WTC11 (cell line): ENCODE measurements at regions not wholly inside any gene's neighbourhood (a gene's known extent, or its start where the extent isn't known, plus 50 kb on each side); places are given as distances from the start of the nearest gene placed in this dataset.

Experiments
- ATAC-seq: fragments of 200-7000 bp; cut with Tn5 transposase; 2 replicates; pipeline ENCODE4 v1.10.0; 2021; ENCODE audit warnings: mild to moderate bottlenecking, moderate library complexity
- CTCF ChIA-PET: fragments of 300-600 bp; sonication (Branson Sonifier 250); formaldehyde crosslinking; loops from one replicate; lab custom pipeline; 2021; ENCODE audit warnings: antibody characterized with exemption; lab: Charles Lee
- POLR2A ChIA-PET: fragments of 350-600 bp; sonication (Branson Sonifier 250); formaldehyde crosslinking; loops from one replicate; lab custom pipeline; 2021; ENCODE audit warnings: antibody characterized with exemption; lab: Charles Lee
- DNase-seq: peaks from one replicate; pipeline ENCODE4 v3.0.0; 2021; ENCODE audit warnings: low spot score
- H3K27ac Mint-ChIP-seq: 2 replicates; pipeline ENCODE4 v1.8.0; 2021; ENCODE audit warnings: mixed read lengths
- H3K27me3 Mint-ChIP-seq: 2 replicates; pipeline ENCODE4 v1.8.0; 2021; ENCODE audit warnings: low read depth, mild to moderate bottlenecking, moderate library complexity, mixed read lengths
- H3K36me3 Mint-ChIP-seq: 2 replicates; pipeline ENCODE4 v1.8.0; 2021; ENCODE audit warnings: mixed read lengths
- H3K4me1 Mint-ChIP-seq: 2 replicates; pipeline ENCODE4 v1.8.0; 2022; ENCODE audit warnings: mixed read lengths
- H3K4me3 Mint-ChIP-seq: 2 replicates; pipeline ENCODE4 v1.8.0; 2021; ENCODE audit warnings: mild to moderate bottlenecking, moderate library complexity, mixed read lengths
- H3K9me3 Mint-ChIP-seq: 2 replicates; pipeline ENCODE4 v1.8.0; 2021; ENCODE audit warnings: mixed read lengths
- ATF2 ChIP-seq: sonication (generic); formaldehyde crosslinking; IDR thresholded peaks from 2 replicates; pipeline ENCODE4 v1.8.1; 2022; ENCODE audit warnings: low read depth, missing genetic modification reagents, borderline replicate concordance
- ATF3 ChIP-seq: sonication (generic); formaldehyde crosslinking; conservative IDR thresholded peaks from 2 replicates; pipeline ENCODE4 v1.8.1; 2022; ENCODE audit warnings: mild to moderate bottlenecking, missing genetic modification reagents
- E2F5 ChIP-seq: sonication (generic); formaldehyde crosslinking; IDR thresholded peaks from 2 replicates; pipeline ENCODE4 v1.8.1; 2022; ENCODE audit warnings: mild to moderate bottlenecking, moderate library complexity, missing genetic modification reagents
- ERG ChIP-seq: fragments of 250-450 bp; sonication (Bioruptor Pico); IDR thresholded peaks from 2 replicates; pipeline ENCODE4 v1.8.0; 2021; ENCODE audit warnings: mild to moderate bottlenecking
- ETV6 ChIP-seq: sonication (generic); formaldehyde crosslinking; IDR thresholded peaks from 2 replicates; pipeline ENCODE4 v1.8.1; 2022; ENCODE audit warnings: mild to moderate bottlenecking, missing genetic modification reagents
- FOXJ3 ChIP-seq: sonication (generic); formaldehyde crosslinking; IDR thresholded peaks from 2 replicates; pipeline ENCODE4 v1.9.0; 2021; ENCODE audit warnings: missing genetic modification reagents, mild to moderate bottlenecking, borderline replicate concordance
- IRF1 ChIP-seq: sonication (generic); formaldehyde crosslinking; IDR thresholded peaks from 2 replicates; pipeline ENCODE4 v1.8.0; 2023; ENCODE audit warnings: missing genetic modification reagents
- JAZF1 ChIP-seq: fragments of 250-450 bp; sonication (Bioruptor Pico); IDR thresholded peaks from 2 replicates; pipeline ENCODE4 v1.9.0; 2021; ENCODE audit warnings: moderate library complexity, mild to moderate bottlenecking, inconsistent platforms
- NR2C2 ChIP-seq: sonication (generic); formaldehyde crosslinking; IDR thresholded peaks from 2 replicates; pipeline ENCODE4 v1.8.0; 2022; ENCODE audit warnings: mild to moderate bottlenecking, missing genetic modification reagents
- RELA ChIP-seq: sonication (generic); formaldehyde crosslinking; IDR thresholded peaks from 2 replicates; pipeline ENCODE4 v1.8.1; 2022; ENCODE audit warnings: missing genetic modification reagents, mild to moderate bottlenecking, borderline replicate concordance
- SMAD4 ChIP-seq: sonication (generic); formaldehyde crosslinking; IDR thresholded peaks from 2 replicates; pipeline ENCODE4 v1.8.0; 2022; ENCODE audit warnings: mild to moderate bottlenecking, missing genetic modification reagents
- STAT6 ChIP-seq: sonication (generic); formaldehyde crosslinking; conservative IDR thresholded peaks from 2 replicates; pipeline ENCODE4 v1.8.1; 2023; ENCODE audit warnings: mild to moderate bottlenecking, low read depth, missing genetic modification reagents, moderate library complexity
- USF1 ChIP-seq: sonication (generic); formaldehyde crosslinking; IDR thresholded peaks from 2 replicates; pipeline ENCODE4 v1.8.0; 2022; ENCODE audit warnings: mild to moderate bottlenecking, missing genetic modification reagents
- USF2 ChIP-seq: sonication (generic); formaldehyde crosslinking; IDR thresholded peaks from 2 replicates; pipeline ENCODE4 v1.8.1; 2023; ENCODE audit warnings: mild to moderate bottlenecking, missing genetic modification reagents, moderate library complexity
- ZNF121 ChIP-seq: sonication (generic); formaldehyde crosslinking; IDR thresholded peaks from 2 replicates; pipeline ENCODE4 v1.8.0; 2023; ENCODE audit warnings: missing genetic modification reagents
- ZNF281 ChIP-seq: sonication (generic); formaldehyde crosslinking; IDR thresholded peaks from 2 replicates; pipeline ENCODE4 v1.8.0; 2023; ENCODE audit warnings: mild to moderate bottlenecking, missing genetic modification reagents
- ZSCAN18 ChIP-seq: fragments of 250-450 bp; sonication (Bioruptor Pico); IDR thresholded peaks from 2 replicates; pipeline ENCODE4 v2.1.2; 2022; ENCODE audit warnings: mild to moderate bottlenecking, moderate library complexity

GRCh38 chr18:45494811-45495210 lies 120.5 kb upstream of the SLC14A2 start:
- H3K4me1 Mint-ChIP-seq = no peaks in the 10 kb centered on the region
- H3K4me3 Mint-ChIP-seq = no peak overlapping the region
- peaks cover 4% of the 10 kb centered on the region for H3K27me3 Mint-ChIP-seq
- no peak for ATAC-seq
- POLR2A ChIA-PET = no interaction called here
- no peak for TF ChIP-seq USF2 (CRISPR knock-in tag)
- no peak for TF ChIP-seq USF1 (CRISPR knock-in tag)
- TF ChIP-seq FOXJ3 (CRISPR knock-in tag) = no peak
- TF ChIP-seq STAT6 (CRISPR knock-in tag) = no peak
- TF ChIP-seq IRF1 (CRISPR knock-in tag) = no peak
- TF ChIP-seq ATF3 = no peak
- no peak for TF ChIP-seq ZNF281
- no peak for TF ChIP-seq JAZF1 (CRISPR knock-in tag)
- TF ChIP-seq E2F5 (CRISPR knock-in tag) = no peak
- no peak for TF ChIP-seq ETV6
- no peak for TF ChIP-seq ZSCAN18 (CRISPR knock-in tag)
- TF ChIP-seq ATF2 (CRISPR knock-in tag) = no peak
- TF ChIP-seq ERG (CRISPR knock-in tag) = no peak
- no peak for TF ChIP-seq SMAD4
- no peak for TF ChIP-seq ZNF121 (CRISPR knock-in tag)
- TF ChIP-seq NR2C2 = no peak
- TF ChIP-seq RELA (CRISPR knock-in tag) = no peak
- TF ChIP-seq, all 79 proteins: peak for 0
- CTCF ChIA-PET = interaction anchor here (0.6 kb wide), 1 partner anchor 877 kb away, joined by 3 read pairs; no protein-coding TSS in a partner anchor
- H3K36me3 Mint-ChIP-seq = no peaks in the 10 kb centered on the region
- no peak for DNase-seq
- no peak overlapping the region for H3K27ac Mint-ChIP-seq
- H3K9me3 Mint-ChIP-seq = no peaks in the 10 kb centered on the region
